HK-2 (cell line): ENCODE measurements at regions not wholly inside any gene's neighbourhood (a gene's known extent, or its start where the extent isn't known, plus 50 kb on each side); places are given as distances from the start of the nearest gene placed in this dataset.
"Not testable (repeated sequence)": the region's sequence is repeated elsewhere in the genome, so short reads cannot be mapped to it uniquely, and the experiment has no call there.

Experiments
- DNase-seq: peaks from one replicate; pipeline ENCODE4 v3.0.0-alpha.2; 2018; ENCODE audit not compliant: unreplicated experiment

GRCh38 chr19:37303591-37304171, 67.2 kb upstream of the ZNF527 start:
- DNase-seq: no peak

GRCh38 chr19:37304190-37304883, 66.6 kb upstream of the ZNF527 start:
- DNase-seq: no peak

- DNase-seq: no peak
Observed at GRCh38 chr19:37304884-37305255, 66.0 kb upstream of the ZNF527 start.

GRCh38 chr19:37306383-37306963, 64.4 kb upstream of the ZNF527 start:
- no peak for DNase-seq

GRCh38 chr19:37309834-37310575, 60.9 kb upstream of the ZNF527 start:
- no peak for DNase-seq

GRCh38 chr19:37312531-37313334, 58.2 kb upstream of the ZNF527 start:
- DNase-seq: not testable (repeated sequence)

DNA sequence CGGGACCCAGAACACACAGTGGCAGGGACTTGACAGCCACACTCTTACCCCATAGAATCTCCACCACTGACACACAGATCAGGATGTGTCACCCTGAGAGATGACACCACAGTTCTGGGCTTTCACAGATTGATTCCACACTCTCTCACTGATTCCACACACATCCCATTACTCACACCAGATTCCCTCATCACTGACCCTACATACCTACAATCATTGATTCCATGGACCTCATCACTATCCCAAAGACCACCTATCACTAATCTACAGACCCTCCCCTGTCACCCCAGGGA, 57.6 kb upstream of the ZNF527 start:
- no peak for DNase-seq

DNA sequence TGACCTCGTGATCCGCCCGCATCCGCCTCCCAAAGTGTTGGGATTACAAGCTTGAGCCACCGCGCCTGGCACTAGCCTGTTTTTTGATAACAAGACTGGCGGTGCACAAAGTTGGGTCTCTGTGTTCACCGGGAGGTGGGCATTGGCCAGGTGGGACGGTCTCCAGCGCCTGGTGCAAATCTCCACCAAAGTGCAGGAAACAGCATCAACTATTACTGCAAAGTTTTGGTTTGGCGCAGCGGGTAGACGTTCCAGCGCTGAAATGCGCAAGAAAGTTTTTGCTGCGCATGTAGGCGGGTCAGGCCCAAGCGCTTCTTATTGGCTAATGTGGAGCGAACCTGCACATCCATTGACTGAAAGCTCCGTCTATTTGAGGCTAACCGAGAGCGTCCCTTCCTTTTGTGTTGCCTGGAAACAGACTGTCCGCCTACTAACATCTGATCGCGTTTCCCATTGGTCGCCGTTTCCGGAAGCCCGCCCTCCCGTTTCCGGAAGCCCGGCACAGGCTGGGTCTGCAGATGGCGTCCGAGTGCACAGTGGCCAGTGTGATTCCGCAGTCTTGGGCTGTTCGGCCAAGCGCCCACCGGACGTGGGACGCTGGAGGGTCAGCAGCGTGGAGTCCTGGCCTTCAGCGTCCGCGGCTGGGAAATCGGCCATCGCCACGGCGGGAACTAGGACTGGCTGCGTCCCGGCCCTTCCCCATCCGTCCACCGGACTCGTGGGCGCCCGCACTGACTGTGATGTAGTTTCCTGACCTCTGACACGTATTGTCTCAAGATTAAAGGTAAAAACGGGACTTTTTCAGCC, 53.3 kb upstream of the ZNF527 start:
- peak; percentile 96 for DNase-seq

DNA sequence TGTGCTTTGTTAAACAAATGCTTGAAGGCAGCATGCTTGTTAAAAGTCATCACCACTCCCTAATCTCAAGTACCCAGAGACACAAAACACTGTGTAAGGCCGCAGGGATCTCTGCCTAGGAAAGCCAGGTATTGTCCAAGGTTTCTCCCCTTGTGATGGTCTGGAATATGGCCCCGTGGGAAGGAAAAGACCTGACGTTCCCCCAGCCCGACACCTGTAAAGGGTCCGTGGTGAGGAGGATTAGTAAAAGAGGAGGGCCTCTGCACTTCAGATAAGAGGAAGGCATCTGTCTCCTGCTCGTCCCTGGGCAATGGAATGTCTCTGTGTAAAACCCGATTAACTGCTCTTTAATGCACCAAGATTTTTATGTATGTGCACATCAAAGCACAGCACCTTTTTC, 49.9 kb upstream of the ZNF527 start:
- DNase-seq: not testable (repeated sequence)
